PC-3 (cell line): ENCODE measurements at regions not wholly inside any gene's neighbourhood (a gene's known extent, or its start where the extent isn't known, plus 50 kb on each side); places are given as distances from the start of the nearest gene placed in this dataset.

ENCODE experiments used
- EZH2 ChIP-seq: fragments of 300-600 bp; sonication (generic); IDR thresholded peaks from one replicate; pipeline ENCODE4 v1.6.1; 2017; ENCODE audit warnings: antibody characterized with exemption, mild to moderate bottlenecking, low read length; ENCODE audit not compliant: unreplicated experiment
- EZH2phosphoT487 ChIP-seq: fragments of 300-600 bp; sonication (generic); IDR thresholded peaks from 2 replicates; pipeline ENCODE4 v1.6.1; 2018; ENCODE audit warnings: mild to moderate bottlenecking, antibody characterized with exemption, low read length, borderline replicate concordance
- TF ChIP-seq, protein P1 (sequence below): fragments of 300-600 bp; sonication (generic); conservative IDR thresholded peaks from 2 replicates; pipeline ENCODE4 v1.5.1; 2017; ENCODE audit warnings: antibody characterized with exemption, low read depth, mild to moderate bottlenecking, low read length

- TF ChIP-seq, protein P1, sequence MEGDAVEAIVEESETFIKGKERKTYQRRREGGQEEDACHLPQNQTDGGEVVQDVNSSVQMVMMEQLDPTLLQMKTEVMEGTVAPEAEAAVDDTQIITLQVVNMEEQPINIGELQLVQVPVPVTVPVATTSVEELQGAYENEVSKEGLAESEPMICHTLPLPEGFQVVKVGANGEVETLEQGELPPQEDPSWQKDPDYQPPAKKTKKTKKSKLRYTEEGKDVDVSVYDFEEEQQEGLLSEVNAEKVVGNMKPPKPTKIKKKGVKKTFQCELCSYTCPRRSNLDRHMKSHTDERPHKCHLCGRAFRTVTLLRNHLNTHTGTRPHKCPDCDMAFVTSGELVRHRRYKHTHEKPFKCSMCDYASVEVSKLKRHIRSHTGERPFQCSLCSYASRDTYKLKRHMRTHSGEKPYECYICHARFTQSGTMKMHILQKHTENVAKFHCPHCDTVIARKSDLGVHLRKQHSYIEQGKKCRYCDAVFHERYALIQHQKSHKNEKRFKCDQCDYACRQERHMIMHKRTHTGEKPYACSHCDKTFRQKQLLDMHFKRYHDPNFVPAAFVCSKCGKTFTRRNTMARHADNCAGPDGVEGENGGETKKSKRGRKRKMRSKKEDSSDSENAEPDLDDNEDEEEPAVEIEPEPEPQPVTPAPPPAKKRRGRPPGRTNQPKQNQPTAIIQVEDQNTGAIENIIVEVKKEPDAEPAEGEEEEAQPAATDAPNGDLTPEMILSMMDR: no peak
- TF ChIP-seq EZH2phosphoT487 (no peak), EZH2 (no peak)
Observed at GRCh38 chr3:72298201-72299152, 513.5 kb upstream of the PROK2 start.
